Prostate gland (tissue), 2 donors: ENCODE measurements at regions not wholly inside any gene's neighbourhood (a gene's known extent, or its start where the extent isn't known, plus 50 kb on each side); places are given as distances from the start of the nearest gene placed in this dataset.

Source experiments
- POLR2A ChIP-seq: fragments of 450-650 bp; IDR thresholded peaks from one replicate; pipeline ENCODE4 v1.6.1; 2016; ENCODE audit warnings: antibody characterized with exemption, mild to moderate bottlenecking
- POLR2AphosphoS5 ChIP-seq: sonication (generic); formaldehyde crosslinking; IDR thresholded peaks from one replicate; pipeline ENCODE4 v1.6.1; 2017; ENCODE audit warnings: antibody characterized with exemption
- TF ChIP-seq, protein P1 (sequence below), 4 experiments: fragments of 200-600 bp in 2 of 4; fragments of 450-650 bp in 2 of 4; sonication (generic) in 2 of 4; IDR thresholded peaks; 1 replicate in 3 of 4; 2 replicates in 1 of 4; pipeline ENCODE4 v1.5.1; 2016 to 2019; ENCODE audit warnings: antibody characterized with exemption in 4 of 4, mild to moderate bottlenecking in 2 of 4, moderate library complexity in 2 of 4

GRCh38 chr14:87863047-87863446 lies 129.9 kb downstream of the GALC start:
- TF ChIP-seq, protein P1, sequence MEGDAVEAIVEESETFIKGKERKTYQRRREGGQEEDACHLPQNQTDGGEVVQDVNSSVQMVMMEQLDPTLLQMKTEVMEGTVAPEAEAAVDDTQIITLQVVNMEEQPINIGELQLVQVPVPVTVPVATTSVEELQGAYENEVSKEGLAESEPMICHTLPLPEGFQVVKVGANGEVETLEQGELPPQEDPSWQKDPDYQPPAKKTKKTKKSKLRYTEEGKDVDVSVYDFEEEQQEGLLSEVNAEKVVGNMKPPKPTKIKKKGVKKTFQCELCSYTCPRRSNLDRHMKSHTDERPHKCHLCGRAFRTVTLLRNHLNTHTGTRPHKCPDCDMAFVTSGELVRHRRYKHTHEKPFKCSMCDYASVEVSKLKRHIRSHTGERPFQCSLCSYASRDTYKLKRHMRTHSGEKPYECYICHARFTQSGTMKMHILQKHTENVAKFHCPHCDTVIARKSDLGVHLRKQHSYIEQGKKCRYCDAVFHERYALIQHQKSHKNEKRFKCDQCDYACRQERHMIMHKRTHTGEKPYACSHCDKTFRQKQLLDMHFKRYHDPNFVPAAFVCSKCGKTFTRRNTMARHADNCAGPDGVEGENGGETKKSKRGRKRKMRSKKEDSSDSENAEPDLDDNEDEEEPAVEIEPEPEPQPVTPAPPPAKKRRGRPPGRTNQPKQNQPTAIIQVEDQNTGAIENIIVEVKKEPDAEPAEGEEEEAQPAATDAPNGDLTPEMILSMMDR (IDR thresholded peaks at IDR 0.05) = no peak
- TF ChIP-seq POLR2A (no peak), POLR2AphosphoS5 (no peak)
